Lower leg skin (tissue), 4 donors: ENCODE measurements at regions not wholly inside any gene's neighbourhood (a gene's known extent, or its start where the extent isn't known, plus 50 kb on each side); places are given as distances from the start of the nearest gene placed in this dataset.

Experiments used
- DNase-seq, 2 donors: peaks; one replicate each; pipeline ENCODE4 v3.0.0-alpha.2; 2019; ENCODE audit warnings: low spot score in 2 of 2
- H3K4me3 ChIP-seq: fragments of 200-600 bp; sonication (generic); 2 replicates; pipeline ENCODE4 v1.5.1; 2017; ENCODE audit warnings: mild to moderate bottlenecking, low read depth; ENCODE audit not compliant: poor library complexity, severe bottlenecking
- CTCF ChIP-seq, 3 donors: fragments of 450-650 bp; IDR thresholded peaks; one replicate each; pipeline ENCODE4 v1.5.1; 2016; ENCODE audit warnings: antibody characterized with exemption in 3 of 3, mild to moderate bottlenecking in 3 of 3, moderate library complexity in 2 of 3
- POLR2A ChIP-seq, 2 donors: fragments of 450-650 bp; IDR thresholded peaks; one replicate each; pipeline ENCODE4 v1.6.1; 2016 to 2017; ENCODE audit warnings: antibody characterized with exemption in 2 of 2, mild to moderate bottlenecking in 1 of 2, moderate library complexity in 1 of 2
- WGBS, 2 donors: methylation state at CpG; one replicate each; pipeline ENCODE4 v1.1.5; 2018; 5-methylcytosine and 5-hydroxymethylcytosine counted together
- intact Hi-C: fragments of 100-400 bp; cut with DNase I; formaldehyde crosslinking; loops from one replicate; pipeline ENCODE4 v1.15.0; 2023; ENCODE audit warnings: low total_unique reads

GRCh38 chr9:75487856-75488718, 399.8 kb downstream of the OSTF1 start:
- intact Hi-C loops: loop anchor here (5.0 kb wide), 1 partner anchor 931 kb away; no protein-coding TSS in a partner anchor
- WGBS, 2 donors: 51 to 58% methylated on average over 5 of the region's 5 CpGs
- DNase-seq: peak; percentile 21 to 80
- no peak overlapping the region for H3K4me3 ChIP-seq
- no peak for TF ChIP-seq POLR2A (IDR thresholded peaks at IDR 0.05)
- no peak for TF ChIP-seq CTCF (IDR thresholded peaks at IDR 0.05)

- H3K4me3 ChIP-seq: no peak overlapping the region
- TF ChIP-seq POLR2A (IDR thresholded peaks at IDR 0.05) (no peak), CTCF (IDR thresholded peaks at IDR 0.05) (no peak)
- DNase-seq: no peak
- intact Hi-C loops: loop anchor here (5.0 kb wide), 1 partner anchor 931 kb away; no protein-coding TSS in a partner anchor
- WGBS, 2 donors: 75 to 79% methylated on average over 6 of the region's 6 CpGs
These were observed 400.4 kb downstream of the OSTF1 start for GRCh38 chr9:75488719-75489110.

DNA sequence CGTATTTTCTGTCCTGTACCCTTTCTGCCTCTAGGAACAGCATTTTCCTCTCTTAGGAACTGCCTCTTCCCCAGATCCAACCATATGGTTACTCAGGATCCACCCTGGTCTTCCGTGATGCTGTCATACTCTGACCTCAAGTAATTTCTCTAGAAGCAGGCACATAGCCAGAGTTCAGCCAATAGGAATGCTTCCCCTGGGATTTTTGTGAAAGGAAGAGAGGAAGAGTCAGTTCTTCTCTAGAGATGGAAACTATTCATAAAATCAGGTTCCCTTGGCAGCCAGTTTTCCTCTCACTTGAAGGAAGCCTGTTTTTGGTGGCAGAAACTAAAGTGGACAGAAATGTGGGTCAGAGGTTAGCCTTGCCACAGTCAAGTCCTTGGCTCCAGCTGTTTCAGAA, 400.1 kb upstream of the PCSK5 start:
- WGBS, 2 donors: 53 to 57% methylated on average over 2 of the region's 2 CpGs
- H3K4me3 ChIP-seq: no peak overlapping the region
- intact Hi-C loops: no loop called here
- no peak for TF ChIP-seq POLR2A (IDR thresholded peaks at IDR 0.05)
- TF ChIP-seq CTCF (IDR thresholded peaks at IDR 0.05): no peak
- peak in 1 of 2 donors; percentile 46 for DNase-seq

GRCh38 chr9:75491533-75491932, 398.9 kb upstream of the PCSK5 start:
- WGBS, 2 donors: 26 to 43% methylated on average over 1 of the region's 1 CpG
- H3K4me3 ChIP-seq: no peak overlapping the region
- no peak for TF ChIP-seq POLR2A (IDR thresholded peaks at IDR 0.05)
- TF ChIP-seq CTCF (IDR thresholded peaks at IDR 0.05): no peak
- DNase-seq: peak in 1 of 2 donors; percentile 43
- intact Hi-C loops: no loop called here

DNA sequence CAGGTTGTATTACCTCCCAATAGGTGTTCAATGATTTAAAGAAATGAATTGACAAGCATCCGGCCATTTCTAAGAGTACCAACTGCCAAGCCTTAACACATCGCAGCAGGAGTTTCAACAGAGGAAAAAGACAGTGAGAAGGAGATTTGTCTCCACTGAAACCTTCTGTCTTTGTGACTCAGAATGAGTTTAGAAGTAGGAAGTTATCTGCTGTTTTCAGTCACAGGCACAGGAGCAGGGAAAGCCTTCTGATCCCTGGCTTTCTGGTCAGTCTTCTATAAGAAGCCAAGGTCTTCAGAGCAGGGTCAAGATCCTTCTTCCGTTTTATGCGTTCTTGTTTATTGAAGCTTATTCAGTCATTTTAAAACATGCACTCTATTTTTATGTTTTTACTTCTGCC, 390.7 kb upstream of the PCSK5 start:
- 69 to 74% methylated on average over 4 of the region's 4 CpGs for WGBS, 2 donors
- DNase-seq: no peak
- no peak overlapping the region for H3K4me3 ChIP-seq
- intact Hi-C loops: no loop called here
- no peak for TF ChIP-seq CTCF (IDR thresholded peaks at IDR 0.05)
- no peak for TF ChIP-seq POLR2A (IDR thresholded peaks at IDR 0.05)
